Transverse colon (tissue), 4 donors: ENCODE measurements at regions not wholly inside any gene's neighbourhood (a gene's known extent, or its start where the extent isn't known, plus 50 kb on each side); places are given as distances from the start of the nearest gene placed in this dataset.

Experiments used
- DNase-seq: peaks from one replicate; pipeline ENCODE4 v3.0.0-alpha.2; 2019
- H3K27ac ChIP-seq, 4 donors: fragments of 200-600 bp; sonication (generic); 2 replicates each; pipeline ENCODE4 v1.5.1; 2016 to 2018; ENCODE audit warnings: inconsistent platforms in 4 of 4
- H3K27me3 ChIP-seq: fragments of 200-600 bp; sonication (generic); 2 replicates; pipeline ENCODE4 v1.5.1; 2017; ENCODE audit warnings: inconsistent platforms
- H3K36me3 ChIP-seq, 4 donors: fragments of 200-600 bp; sonication (generic); 2 replicates each; pipeline ENCODE4 v1.5.1; 2017 to 2019; ENCODE audit warnings: inconsistent platforms in 4 of 4
- H3K4me1 ChIP-seq, 4 donors: fragments of 200-600 bp; sonication (generic); 2 replicates each; pipeline ENCODE4 v1.5.1; 2017 to 2020; ENCODE audit warnings: inconsistent platforms in 4 of 4
- H3K4me3 ChIP-seq, 4 donors: fragments of 200-600 bp; sonication (generic); 1 replicate in 1 of 4; 2 replicates in 3 of 4; pipeline versions ENCODE4 v1.5.1 to v1.6.1; 2017 to 2019; ENCODE audit warnings: inconsistent platforms in 4 of 4
- H3K9me3 ChIP-seq, 2 donors: fragments of 200-600 bp; sonication (generic); 2 replicates each; pipeline ENCODE4 v1.5.1; 2017 to 2019; ENCODE audit warnings: inconsistent platforms in 2 of 2
- EP300 ChIP-seq: sonication (generic); formaldehyde crosslinking; IDR thresholded peaks from one replicate; pipeline ENCODE4 v1.6.1; 2017; ENCODE audit warnings: antibody characterized with exemption, low read depth
- POLR2A ChIP-seq: fragments of 450-650 bp; IDR thresholded peaks from one replicate; pipeline ENCODE4 v1.6.1; 2016; ENCODE audit warnings: antibody characterized with exemption, mild to moderate bottlenecking, moderate library complexity
- POLR2AphosphoS5 ChIP-seq, 3 donors: sonication (generic); formaldehyde crosslinking; IDR thresholded peaks; one replicate each; pipeline ENCODE4 v1.6.1; 2016; ENCODE audit warnings: antibody characterized with exemption in 3 of 3
- WGBS, 2 donors: methylation state at CpG; one replicate each; pipeline ENCODE4 v1.1.5; 2018; ENCODE audit warnings: low coverage in 1 of 2; 5-methylcytosine and 5-hydroxymethylcytosine counted together
- in situ Hi-C, 4 donors: fragments of 200-750 bp; cut with MboI; loops; one replicate each; pipeline versions ENCODE4 v1.15.0 to v1.15.1; 2017; ENCODE audit warnings: low sequenced_read_pairs in 3 of 4, low pct_ligation_motif_present in 1 of 4, low pct_unique_long_range_greater_than_20kb in 1 of 4
- intact Hi-C: fragments of 100-400 bp; cut with DNase I; formaldehyde crosslinking; loops from one replicate; pipeline ENCODE4 v1.15.1; 2023; ENCODE audit warnings: low total_unique reads
- TF ChIP-seq, protein P1 (sequence below), 5 experiments: fragments of 200-600 bp in 3 of 5; fragments of 450-650 bp in 2 of 5; sonication (generic) in 3 of 5; IDR thresholded peaks; 1 replicate in 2 of 5; 2 replicates in 3 of 5; pipeline ENCODE4 v1.5.1; 2016 to 2017; ENCODE audit warnings: antibody characterized with exemption in 5 of 5, inconsistent platforms in 3 of 5, mild to moderate bottlenecking in 2 of 5, moderate library complexity in 1 of 5

- TF ChIP-seq POLR2AphosphoS5 (IDR thresholded peaks at IDR 0.05) (no peak), POLR2A (no peak), EP300 (no peak)
- TF ChIP-seq, protein P1, sequence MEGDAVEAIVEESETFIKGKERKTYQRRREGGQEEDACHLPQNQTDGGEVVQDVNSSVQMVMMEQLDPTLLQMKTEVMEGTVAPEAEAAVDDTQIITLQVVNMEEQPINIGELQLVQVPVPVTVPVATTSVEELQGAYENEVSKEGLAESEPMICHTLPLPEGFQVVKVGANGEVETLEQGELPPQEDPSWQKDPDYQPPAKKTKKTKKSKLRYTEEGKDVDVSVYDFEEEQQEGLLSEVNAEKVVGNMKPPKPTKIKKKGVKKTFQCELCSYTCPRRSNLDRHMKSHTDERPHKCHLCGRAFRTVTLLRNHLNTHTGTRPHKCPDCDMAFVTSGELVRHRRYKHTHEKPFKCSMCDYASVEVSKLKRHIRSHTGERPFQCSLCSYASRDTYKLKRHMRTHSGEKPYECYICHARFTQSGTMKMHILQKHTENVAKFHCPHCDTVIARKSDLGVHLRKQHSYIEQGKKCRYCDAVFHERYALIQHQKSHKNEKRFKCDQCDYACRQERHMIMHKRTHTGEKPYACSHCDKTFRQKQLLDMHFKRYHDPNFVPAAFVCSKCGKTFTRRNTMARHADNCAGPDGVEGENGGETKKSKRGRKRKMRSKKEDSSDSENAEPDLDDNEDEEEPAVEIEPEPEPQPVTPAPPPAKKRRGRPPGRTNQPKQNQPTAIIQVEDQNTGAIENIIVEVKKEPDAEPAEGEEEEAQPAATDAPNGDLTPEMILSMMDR (IDR thresholded peaks at IDR 0.05) = no peak
- in situ Hi-C loops = no loop called here
Observed at GRCh38 chr12:58204071-58204470, 262.7 kb downstream of the ATP23 start.

DNA sequence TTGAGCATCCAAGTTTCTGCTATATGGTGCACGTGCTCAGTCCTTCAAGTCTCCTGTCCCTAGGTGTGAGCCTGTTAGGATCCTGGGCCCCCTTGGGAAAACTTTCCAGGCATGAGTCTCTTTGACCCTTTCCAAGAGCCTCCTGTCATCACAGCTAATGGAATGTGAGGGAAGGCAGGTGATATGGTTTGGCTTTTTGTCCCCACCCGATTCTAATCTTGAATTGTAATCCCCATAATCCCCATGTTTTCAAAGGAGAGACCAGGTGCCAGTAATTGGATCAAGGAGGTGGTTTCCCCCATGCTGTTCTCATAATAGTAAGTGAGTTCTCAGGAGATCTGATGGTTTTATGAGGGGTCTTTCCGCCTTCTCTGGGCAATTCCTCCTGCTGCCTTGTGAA lies 265.5 kb downstream of the ATP23 start:
- no peak for DNase-seq
- Histone ChIP-seq H3K27me3 (no peaks in the 10 kb centered on the region), H3K4me1 (no peaks in the 10 kb centered on the region), H3K27ac (no peak overlapping the region), H3K36me3 (no peaks in the 10 kb centered on the region), H3K9me3 (no peaks in the 10 kb centered on the region), H3K4me3 (no peak overlapping the region)
- no peak for TF ChIP-seq POLR2AphosphoS5 (IDR thresholded peaks at IDR 0.05)
- no peak for TF ChIP-seq POLR2A
- TF ChIP-seq EP300 = no peak
- TF ChIP-seq, protein P1 (IDR thresholded peaks at IDR 0.05) = no peak
- in situ Hi-C loops = no loop called here
- WGBS, 2 donors = 17 to 61% methylated on average over 1 to 3 of the region's 3 CpGs
- intact Hi-C loops = no loop called here

More at GRCh38 chr12:58204071-58204470, 262.7 kb downstream of the ATP23 start:
- no peak for DNase-seq
- Histone ChIP-seq H3K9me3 (no peaks in the 10 kb centered on the region), H3K36me3 (no peaks in the 10 kb centered on the region), H3K4me3 (no peak overlapping the region), H3K27ac (no peak overlapping the region), H3K27me3 (no peaks in the 10 kb centered on the region), H3K4me1 (no peaks in the 10 kb centered on the region)
- WGBS, 2 donors = 33 to 41% methylated on average over 1 of the region's 1 CpG
- intact Hi-C loops = no loop called here

DNA sequence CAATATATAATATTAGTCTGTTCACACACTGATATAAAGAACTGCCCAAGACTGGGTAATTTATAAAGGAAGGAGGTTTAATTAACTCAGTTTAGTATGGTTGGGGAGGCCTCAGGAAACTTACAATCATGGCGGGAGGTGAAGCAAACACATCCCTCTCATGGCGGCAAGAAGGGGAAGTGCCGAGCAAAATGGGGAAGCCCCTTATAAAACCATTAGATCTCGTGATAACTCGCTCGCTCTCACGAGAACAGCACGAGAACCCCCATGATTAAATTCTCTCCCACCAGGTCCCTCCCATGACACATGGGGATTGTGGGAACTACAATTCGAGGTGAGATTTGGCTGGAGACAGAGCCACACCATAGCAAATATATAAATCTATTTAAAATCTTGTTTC lies 269.8 kb downstream of the ATP23 start:
- intact Hi-C loops = no loop called here
- WGBS, 2 donors = 84 to 100% methylated on average over 5 to 9 of the region's 9 CpGs
- TF ChIP-seq POLR2AphosphoS5 (IDR thresholded peaks at IDR 0.05) (no peak), POLR2A (no peak), EP300 (no peak)
- TF ChIP-seq, protein P1 (IDR thresholded peaks at IDR 0.05) = no peak
- Histone ChIP-seq H3K27ac (no peak overlapping the region), H3K36me3 (no peaks in the 10 kb centered on the region), H3K4me1 (no peaks in the 10 kb centered on the region), H3K27me3 (no peaks in the 10 kb centered on the region), H3K4me3 (no peak overlapping the region), H3K9me3 (no peaks in the 10 kb centered on the region)
- DNase-seq = no peak
- in situ Hi-C loops = no loop called here

DNA sequence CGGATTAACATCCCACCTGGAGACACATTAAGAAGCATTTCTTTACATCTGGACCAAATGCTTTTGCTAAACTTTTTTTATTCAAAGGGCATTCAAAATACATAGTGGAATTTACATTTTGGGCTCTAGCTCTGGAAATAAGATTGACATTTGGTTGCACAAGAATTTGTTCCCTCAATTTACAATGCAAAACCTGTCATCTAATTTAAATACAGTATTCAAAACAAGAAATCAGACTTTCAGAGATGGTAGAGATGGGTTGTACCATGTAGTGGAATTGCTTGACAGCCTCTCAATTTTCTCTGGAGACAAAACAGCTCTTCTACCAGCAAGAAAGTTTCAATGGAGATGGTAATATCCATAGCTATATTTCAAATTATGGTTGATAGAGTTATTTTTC lies 275.8 kb downstream of the ATP23 start:
- no peak for TF ChIP-seq EP300
- TF ChIP-seq, protein P1 (IDR thresholded peaks at IDR 0.05) = no peak
- TF ChIP-seq POLR2A = no peak
- TF ChIP-seq POLR2AphosphoS5 (IDR thresholded peaks at IDR 0.05) = no peak
- Histone ChIP-seq H3K27ac (no peak overlapping the region), H3K9me3 (no peaks in the 10 kb centered on the region), H3K4me3 (no peak overlapping the region), H3K4me1 (no peaks in the 10 kb centered on the region), H3K27me3 (no peaks in the 10 kb centered on the region), H3K36me3 (no peaks in the 10 kb centered on the region)
- intact Hi-C loops (no loop called here), in situ Hi-C loops (no loop called here)
- DNase-seq = no peak
- 82 to 100% methylated on average over 1 of the region's 1 CpG for WGBS, 2 donors
